ENCODE measurements at regions not wholly inside any gene's neighbourhood (a gene's known extent, or its start where the extent isn't known, plus 50 kb on each side); places are given as distances from the start of the nearest gene placed in this dataset.

GRCh38 chr2:189268763-189269162, 89.2 kb upstream of the COL5A2 start:
- DNase-seq = no peak

GRCh38 chr2:189273734-189274133, 94.2 kb upstream of the COL5A2 start:
- DNase-seq = no peak

GRCh38 chr2:189274361-189274760, 94.8 kb upstream of the COL5A2 start:
- DNase-seq = no peak

GRCh38 chr2:189276277-189276676, 96.7 kb upstream of the COL5A2 start:
- DNase-seq = no peak

- no peak for DNase-seq
These were observed 101.6 kb upstream of the COL5A2 start for GRCh38 chr2:189281201-189281600.

GRCh38 chr2:189285349-189285748, 105.8 kb upstream of the COL5A2 start:
- no peak for DNase-seq

- no peak for DNase-seq
These were observed 106.5 kb upstream of the COL5A2 start for GRCh38 chr2:189285962-189286645.

- no peak for DNase-seq
These were observed 107.8 kb upstream of the COL5A2 start for GRCh38 chr2:189287363-189287762.

- DNase-seq = no peak
These were observed 108.5 kb upstream of the COL5A2 start for GRCh38 chr2:189287982-189288521.

GRCh38 chr2:189291460-189291859, 111.9 kb upstream of the COL5A2 start:
- DNase-seq = no peak

- DNase-seq = no peak
These were observed 113.6 kb upstream of the COL5A2 start for GRCh38 chr2:189293164-189293563.

GRCh38 chr2:189297446-189297845, 117.9 kb upstream of the COL5A2 start:
- DNase-seq = no peak

GRCh38 chr2:189298038-189298437, 118.5 kb upstream of the COL5A2 start:
- DNase-seq = no peak

- no peak for DNase-seq
These were observed 118.9 kb upstream of the COL5A2 start for GRCh38 chr2:189298481-189298880.

GRCh38 chr2:189299974-189300373, 120.4 kb upstream of the COL5A2 start:
- DNase-seq = no peak

GRCh38 chr2:189300916-189301315, 121.4 kb upstream of the COL5A2 start:
- no peak for DNase-seq

GRCh38 chr2:189302274-189302948, 122.8 kb upstream of the COL5A2 start:
- DNase-seq = no peak

- DNase-seq = peak in 1 of 4 experiments; percentile 3
These were observed 124.8 kb upstream of the COL5A2 start for GRCh38 chr2:189304360-189304759.

- DNase-seq = no peak
These were observed 125.9 kb upstream of the COL5A2 start for GRCh38 chr2:189305291-189305943.

- DNase-seq = no peak
These were observed 127.0 kb upstream of the COL5A2 start for GRCh38 chr2:189306525-189306924.

- DNase-seq = no peak
These were observed 128.7 kb upstream of the COL5A2 start for GRCh38 chr2:189308056-189308790.

GRCh38 chr2:189309331-189309730, 129.8 kb upstream of the COL5A2 start:
- no peak for DNase-seq

GRCh38 chr2:189312211-189312610, 129.1 kb upstream of the WDR75 start:
- no peak for DNase-seq
